Smooth muscle cell (in vitro differentiated cells): ENCODE measurements at regions not wholly inside any gene's neighbourhood (a gene's known extent, or its start where the extent isn't known, plus 50 kb on each side); places are given as distances from the start of the nearest gene placed in this dataset.

Experiments used
- DNase-seq: peaks from one replicate; lab custom pipeline; 2025; ENCODE audit not compliant: unreplicated experiment; lab: John Stamatoyannopoulos, UW
- H2AFZ ChIP-seq: fragments of 200-600 bp; sonication (generic); 2 replicates; pipeline ENCODE4 v1.6.0; 2016; ENCODE audit warnings: antibody characterized with exemption, low read depth, mild to moderate bottlenecking
- H3F3A ChIP-seq: fragments of 200-600 bp; sonication (generic); 2 replicates; pipeline ENCODE4 v1.6.0; 2017; ENCODE audit warnings: antibody characterized with exemption, low read depth
- H3K27ac ChIP-seq: fragments of 200-600 bp; sonication (generic); 2 replicates; pipeline ENCODE4 v1.5.1; 2016; ENCODE audit warnings: low read depth, mild to moderate bottlenecking
- H3K27me3 ChIP-seq: fragments of 200-600 bp; sonication (generic); 2 replicates; pipeline ENCODE4 v1.6.1; 2016; ENCODE audit warnings: low read depth, mild to moderate bottlenecking
- H3K36me3 ChIP-seq: fragments of 200-600 bp; sonication (generic); 2 replicates; pipeline ENCODE4 v1.5.1; 2016; ENCODE audit warnings: low read depth
- H3K4me1 ChIP-seq: fragments of 200-600 bp; sonication (generic); 2 replicates; pipeline ENCODE4 v1.5.1; 2016; ENCODE audit warnings: low read depth
- H3K4me2 ChIP-seq: fragments of 200-600 bp; sonication (generic); 2 replicates; pipeline ENCODE4 v1.6.0; 2016; ENCODE audit warnings: mild to moderate bottlenecking
- H3K4me3 ChIP-seq: fragments of 200-600 bp; sonication (generic); 2 replicates; pipeline ENCODE4 v1.5.1; 2016; ENCODE audit warnings: mild to moderate bottlenecking
- H3K79me2 ChIP-seq: fragments of 200-600 bp; sonication (generic); 2 replicates; pipeline ENCODE4 v1.6.0; 2016; ENCODE audit warnings: low read depth, mild to moderate bottlenecking
- H3K9ac ChIP-seq: fragments of 200-600 bp; sonication (generic); 2 replicates; pipeline ENCODE4 v1.6.0; 2016; ENCODE audit warnings: low read depth
- H3K9me3 ChIP-seq: fragments of 200-600 bp; sonication (generic); replicated peaks from 2 replicates; pipeline ENCODE4 v1.5.1; 2016; ENCODE audit warnings: low read depth
- H4K20me1 ChIP-seq: fragments of 200-600 bp; sonication (generic); 2 replicates; pipeline ENCODE4 v1.6.0; 2016; ENCODE audit warnings: low read depth
- WGBS: methylation state at CpG from one replicate; pipeline ENCODE4 v1.1.7; 2016; ENCODE audit warnings: low lambda C conversion rate; 5-methylcytosine and 5-hydroxymethylcytosine counted together
- TF ChIP-seq, protein P1 (sequence below): fragments of 200-600 bp; sonication (generic); IDR thresholded peaks from 2 replicates; pipeline ENCODE4 v1.5.1; 2017; ENCODE audit warnings: borderline replicate concordance, mild to moderate bottlenecking, antibody characterized with exemption; ENCODE audit not compliant: insufficient read depth, poor library complexity, severe bottlenecking

DNA sequence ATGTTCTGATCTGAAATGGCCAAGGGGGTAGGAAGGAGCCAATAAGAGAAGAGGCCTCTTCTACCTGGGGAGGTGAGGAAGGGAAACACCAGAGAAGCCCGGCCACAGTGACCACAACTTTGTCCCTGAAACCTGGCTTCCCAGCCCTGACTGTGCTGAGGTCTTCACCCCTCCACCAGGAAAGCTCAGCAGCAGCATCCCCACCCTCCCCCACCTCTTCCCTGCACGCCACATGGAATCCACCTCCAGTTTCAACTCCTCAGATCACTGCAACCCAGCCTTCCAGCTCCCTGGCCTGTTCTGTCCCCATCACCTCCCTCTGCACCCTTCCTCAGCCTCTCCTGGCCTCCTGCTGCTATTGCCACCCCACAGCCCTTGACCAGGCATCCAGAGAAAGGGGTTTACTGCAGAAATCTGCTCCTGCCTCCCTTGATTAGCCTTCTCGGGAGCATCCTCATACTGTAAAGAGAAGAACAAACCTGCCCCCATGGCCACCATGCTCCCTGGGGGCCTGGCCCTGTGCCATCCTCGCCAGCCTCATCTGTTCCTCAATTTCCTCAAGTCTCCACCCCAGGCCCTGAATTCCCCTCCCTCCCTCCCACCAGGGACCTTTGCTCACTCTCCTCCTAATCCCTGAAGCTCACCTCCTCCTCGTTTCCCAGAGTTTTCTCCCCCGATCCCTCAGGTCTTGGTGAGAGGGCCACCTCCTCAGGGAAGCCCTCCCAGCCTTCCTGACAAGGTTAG is 450.9 kb downstream of the MATN1 start:
- Histone ChIP-seq H3K79me2 (no peaks in the 10 kb centered on the region), H3K4me1 (no peaks in the 10 kb centered on the region), H3K27me3 (peaks cover 33% of the 10 kb centered on the region), H4K20me1 (no peaks in the 10 kb centered on the region), H3K36me3 (no peaks in the 10 kb centered on the region), H3K9me3 (no peaks in the 10 kb centered on the region), H3F3A (no peaks in the 10 kb centered on the region), H3K27ac (no peak overlapping the region), H3K9ac (no peak overlapping the region), H3K4me3 (no peak overlapping the region), H2AFZ (no peak overlapping the region), H3K4me2 (no peak overlapping the region)
- 81% methylated on average over 6 of the region's 6 CpGs for WGBS
- no peak for DNase-seq
- TF ChIP-seq, protein P1, sequence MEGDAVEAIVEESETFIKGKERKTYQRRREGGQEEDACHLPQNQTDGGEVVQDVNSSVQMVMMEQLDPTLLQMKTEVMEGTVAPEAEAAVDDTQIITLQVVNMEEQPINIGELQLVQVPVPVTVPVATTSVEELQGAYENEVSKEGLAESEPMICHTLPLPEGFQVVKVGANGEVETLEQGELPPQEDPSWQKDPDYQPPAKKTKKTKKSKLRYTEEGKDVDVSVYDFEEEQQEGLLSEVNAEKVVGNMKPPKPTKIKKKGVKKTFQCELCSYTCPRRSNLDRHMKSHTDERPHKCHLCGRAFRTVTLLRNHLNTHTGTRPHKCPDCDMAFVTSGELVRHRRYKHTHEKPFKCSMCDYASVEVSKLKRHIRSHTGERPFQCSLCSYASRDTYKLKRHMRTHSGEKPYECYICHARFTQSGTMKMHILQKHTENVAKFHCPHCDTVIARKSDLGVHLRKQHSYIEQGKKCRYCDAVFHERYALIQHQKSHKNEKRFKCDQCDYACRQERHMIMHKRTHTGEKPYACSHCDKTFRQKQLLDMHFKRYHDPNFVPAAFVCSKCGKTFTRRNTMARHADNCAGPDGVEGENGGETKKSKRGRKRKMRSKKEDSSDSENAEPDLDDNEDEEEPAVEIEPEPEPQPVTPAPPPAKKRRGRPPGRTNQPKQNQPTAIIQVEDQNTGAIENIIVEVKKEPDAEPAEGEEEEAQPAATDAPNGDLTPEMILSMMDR, result no peak

DNA sequence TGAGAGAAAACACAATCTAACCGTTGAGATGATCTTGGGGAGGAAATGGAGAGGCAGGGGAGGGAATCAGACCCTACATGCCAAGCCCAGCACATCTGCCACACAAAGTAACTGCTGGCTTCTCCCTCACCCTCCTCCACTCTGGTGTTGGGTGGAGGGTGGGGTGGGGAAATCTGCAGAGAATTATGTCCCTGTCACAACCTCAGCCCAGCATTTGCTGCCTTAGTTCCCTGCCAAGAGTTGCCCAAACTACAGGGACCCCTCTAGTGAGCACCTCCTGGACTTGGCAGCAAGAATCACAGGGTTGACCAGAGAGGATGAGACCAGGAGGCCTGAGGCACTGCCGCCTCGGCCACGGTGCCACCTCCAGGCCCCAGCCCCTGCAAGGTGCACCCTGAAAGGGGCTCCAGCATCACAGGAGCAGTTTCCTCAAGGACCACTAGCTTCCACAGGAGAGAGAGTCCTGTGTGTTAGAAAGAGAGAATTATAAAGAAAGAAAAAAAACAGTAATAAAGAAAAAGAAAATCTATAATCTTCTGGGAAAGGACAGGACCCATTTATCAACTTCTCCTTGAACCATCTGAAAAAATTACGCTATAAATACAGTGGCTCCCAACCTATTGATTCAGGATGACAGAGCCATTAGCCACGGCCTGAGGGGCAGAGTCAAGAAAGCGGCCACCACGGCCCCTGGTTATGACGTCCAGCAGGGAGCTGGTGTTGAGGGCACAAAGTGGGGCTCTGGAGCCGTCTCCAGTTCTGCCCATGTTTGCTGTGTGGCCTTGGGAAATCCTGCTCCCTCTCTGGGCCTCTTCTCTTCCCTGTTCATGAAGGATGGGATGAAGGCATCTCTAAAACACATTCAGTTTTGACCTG is 451.7 kb downstream of the MATN1 start:
- Histone ChIP-seq H3K4me3 (no peak overlapping the region), H3K27me3 (peaks cover 30% of the 10 kb centered on the region), H4K20me1 (no peaks in the 10 kb centered on the region), H3F3A (no peaks in the 10 kb centered on the region), H3K27ac (no peak overlapping the region), H3K9ac (no peak overlapping the region), H2AFZ (no peak overlapping the region), H3K4me1 (no peaks in the 10 kb centered on the region), H3K9me3 (no peaks in the 10 kb centered on the region), H3K36me3 (no peaks in the 10 kb centered on the region), H3K79me2 (no peaks in the 10 kb centered on the region), H3K4me2 (no peak overlapping the region)
- TF ChIP-seq, protein P1, result no peak
- 85% methylated on average over 10 of the region's 10 CpGs for WGBS
- no peak for DNase-seq

DNA sequence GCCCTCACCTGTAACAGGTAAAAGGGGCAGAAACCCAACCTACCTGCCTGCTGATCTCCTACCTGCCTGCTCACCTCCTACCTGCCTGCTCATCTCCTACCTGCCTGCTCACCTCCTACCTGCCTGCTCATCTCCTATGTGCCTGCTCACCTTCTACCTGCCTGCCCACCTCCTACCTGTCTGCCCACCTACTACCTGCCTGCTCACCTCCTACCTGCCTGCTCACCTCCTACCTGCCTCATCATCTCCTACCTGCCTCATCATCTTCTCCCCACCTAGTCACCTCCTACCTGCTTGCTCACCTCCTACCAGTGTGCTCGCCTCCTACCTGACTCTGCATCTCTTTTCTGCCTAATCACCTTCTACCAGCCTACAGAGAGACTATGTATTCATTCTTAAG is 452.9 kb downstream of the MATN1 start:
- no peaks in the 10 kb centered on the region for H3K9me3 ChIP-seq
- no peaks in the 10 kb centered on the region for H3K79me2 ChIP-seq
- H3K9ac ChIP-seq, result no peak overlapping the region
- H4K20me1 ChIP-seq, result no peaks in the 10 kb centered on the region
- no peak for DNase-seq
- no peak overlapping the region for H3K4me3 ChIP-seq
- H3F3A ChIP-seq, result no peaks in the 10 kb centered on the region
- no peak overlapping the region for H3K27ac ChIP-seq
- no peaks in the 10 kb centered on the region for H3K4me1 ChIP-seq
- H3K27me3 ChIP-seq, result peaks cover 30% of the 10 kb centered on the region
- H3K4me2 ChIP-seq, result no peak overlapping the region
- no peaks in the 10 kb centered on the region for H3K36me3 ChIP-seq
- WGBS, result 86% methylated on average over 1 of the region's 1 CpG
- no peak overlapping the region for H2AFZ ChIP-seq
- TF ChIP-seq, protein P1, result no peak
